CD4-positive, CD25-positive, alpha-beta regulatory T cell (primary cell): ENCODE measurements at regions not wholly inside any gene's neighbourhood (a gene's known extent, or its start where the extent isn't known, plus 50 kb on each side); places are given as distances from the start of the nearest gene placed in this dataset.
"Not testable (repeated sequence)": the region's sequence is repeated elsewhere in the genome, so short reads cannot be mapped to it uniquely, and the experiment has no call there.

Source experiments
- ATAC-seq, 2 donors: fragments of 150-1000 bp; cut with Tn5 transposase; one replicate each; pipeline ENCODE4 v1.10.0; 2021; ENCODE audit warnings: low read depth in 2 of 2, moderate number of reproducible peaks in 2 of 2, moderate library complexity in 1 of 2
- DNase-seq, 3 donors: peaks; one replicate each; pipeline versions ENCODE4 v3.0.0 to v3.0.0-alpha.2; 2012 to 2022; ENCODE audit warnings: mixed read lengths in 1 of 3
- H3K27ac ChIP-seq: one replicate; pipeline ENCODE4 v1.7.0; 2013; ENCODE audit warnings: mild to moderate bottlenecking, low read length; ENCODE audit not compliant: insufficient read depth, poor library complexity, severe bottlenecking
- H3K27me3 ChIP-seq: one replicate; pipeline ENCODE4 v1.7.0; 2013; ENCODE audit warnings: low read length; ENCODE audit not compliant: control insufficient read depth, insufficient read depth
- H3K36me3 ChIP-seq: one replicate; pipeline ENCODE4 v1.7.0; 2013; ENCODE audit warnings: mild to moderate bottlenecking, low read length, moderate library complexity; ENCODE audit not compliant: control insufficient read depth, insufficient read depth
- H3K4me1 ChIP-seq: 2 replicates; pipeline ENCODE4 v1.7.0; 2013; ENCODE audit warnings: mild to moderate bottlenecking, low read length; ENCODE audit not compliant: insufficient read depth, control insufficient read depth, poor library complexity, severe bottlenecking
- H3K4me3 ChIP-seq: one replicate; pipeline ENCODE4 v1.7.0; 2013; ENCODE audit warnings: low read depth, mild to moderate bottlenecking, low read length, moderate library complexity
- H3K9me3 ChIP-seq, 2 experiments: 1 replicate in 1 of 2; 2 replicates in 1 of 2; pipeline ENCODE4 v1.7.0; 2013; ENCODE audit warnings: low read length in 2 of 2, mild to moderate bottlenecking in 1 of 2, moderate library complexity in 1 of 2; ENCODE audit not compliant: control insufficient read depth in 2 of 2
- H3K27ac Mint-ChIP-seq, 3 donors: one replicate each; pipeline ENCODE4 v1.8.0; 2020 to 2022; ENCODE audit warnings: mild to moderate bottlenecking in 3 of 3, mixed read lengths in 3 of 3, moderate library complexity in 2 of 3
- H3K27me3 Mint-ChIP-seq: one replicate; pipeline ENCODE4 v1.8.0; 2022; ENCODE audit warnings: mild to moderate bottlenecking, mixed read lengths
- H3K36me3 Mint-ChIP-seq: one replicate; pipeline ENCODE4 v1.8.0; 2020; ENCODE audit warnings: mixed read lengths
- H3K4me1 Mint-ChIP-seq, 4 donors: one replicate each; pipeline ENCODE4 v1.8.0; 2020 to 2022; ENCODE audit warnings: mixed read lengths in 4 of 4, mild to moderate bottlenecking in 1 of 4
- H3K4me3 Mint-ChIP-seq, 4 donors: one replicate each; pipeline ENCODE4 v1.8.0; 2020 to 2022; ENCODE audit warnings: mild to moderate bottlenecking in 4 of 4, mixed read lengths in 4 of 4, moderate library complexity in 3 of 4
- H3K9me3 Mint-ChIP-seq, 7 donors: one replicate each; pipeline ENCODE4 v1.8.0; 2020 to 2022; ENCODE audit warnings: mixed read lengths in 7 of 7, mild to moderate bottlenecking in 3 of 7, moderate library complexity in 2 of 7

DNA sequence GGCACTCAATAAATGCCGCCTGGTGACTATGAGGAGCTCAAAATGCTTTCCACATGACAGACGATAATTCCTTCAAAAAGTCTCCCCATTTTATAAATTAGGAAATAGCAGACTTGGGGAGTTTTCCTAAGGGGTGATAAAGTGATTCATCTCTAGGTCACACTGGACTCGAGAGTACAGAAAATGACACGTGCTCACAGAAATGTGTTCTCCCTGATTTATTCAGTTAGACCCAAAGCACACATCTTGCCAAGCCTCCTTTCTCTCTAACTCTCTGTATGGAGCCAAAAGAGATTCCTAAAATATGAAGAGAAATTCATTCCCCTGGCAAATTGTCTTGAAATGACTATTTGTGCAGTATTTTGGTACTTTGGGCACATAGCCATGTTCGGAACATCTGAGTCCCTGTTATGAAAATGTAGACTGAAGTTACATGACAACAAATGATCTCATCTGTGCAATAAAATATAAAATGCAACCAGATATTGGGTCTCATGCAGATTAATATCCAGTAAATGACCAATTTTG is 381.1 kb downstream of the TFAP2B start:
- H3K36me3 Mint-ChIP-seq: no peaks in the 10 kb centered on the region
- Histone ChIP-seq H3K36me3 (no peaks in the 10 kb centered on the region), H3K27ac (no peak overlapping the region), H3K4me3 (no peak overlapping the region), H3K27me3 (no peaks in the 10 kb centered on the region), H3K9me3 (no peaks in the 10 kb centered on the region), H3K4me1 (no peaks in the 10 kb centered on the region)
- no peak for ATAC-seq
- H3K4me3 Mint-ChIP-seq: no peak overlapping the region
- DNase-seq: no peak
- no peaks in the 10 kb centered on the region for H3K27me3 Mint-ChIP-seq
- no peak overlapping the region for H3K27ac Mint-ChIP-seq
- H3K4me1 Mint-ChIP-seq: no peaks in the 10 kb centered on the region
- H3K9me3 Mint-ChIP-seq: peaks cover 0 to 1% (median 0%) of the 10 kb centered on the region in 7 donors

DNA sequence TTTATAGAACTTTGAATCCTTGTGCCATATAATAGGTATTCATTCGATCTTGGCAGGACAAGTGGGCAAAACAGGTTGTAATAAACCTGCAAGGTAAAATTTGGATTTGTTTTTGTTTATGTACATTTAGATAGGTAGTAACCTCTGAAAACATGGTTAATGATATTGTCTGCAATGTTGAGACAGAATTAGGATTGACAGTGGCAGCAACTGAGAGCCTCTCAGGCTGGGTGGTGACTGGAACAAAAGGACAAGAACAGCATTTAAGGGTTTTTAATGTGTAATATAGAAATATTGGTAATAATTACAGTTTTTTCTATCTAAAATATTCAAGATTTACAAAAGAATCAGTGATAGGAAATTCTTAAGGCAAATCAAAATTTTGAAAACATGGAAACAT is 382.0 kb downstream of the TFAP2B start:
- Mint-ChIP-seq H3K4me3 (no peak overlapping the region), H3K27ac (no peak overlapping the region), H3K36me3 (no peaks in the 10 kb centered on the region), H3K27me3 (no peaks in the 10 kb centered on the region), H3K4me1 (no peaks in the 10 kb centered on the region), H3K9me3 (peaks cover 0 to 1% (median 0%) of the 10 kb centered on the region in 7 donors)
- Histone ChIP-seq H3K27me3 (no peaks in the 10 kb centered on the region), H3K4me3 (no peak overlapping the region), H3K27ac (no peak overlapping the region), H3K4me1 (no peaks in the 10 kb centered on the region), H3K9me3 (no peaks in the 10 kb centered on the region), H3K36me3 (no peaks in the 10 kb centered on the region)
- ATAC-seq: no peak
- DNase-seq: no peak

DNA sequence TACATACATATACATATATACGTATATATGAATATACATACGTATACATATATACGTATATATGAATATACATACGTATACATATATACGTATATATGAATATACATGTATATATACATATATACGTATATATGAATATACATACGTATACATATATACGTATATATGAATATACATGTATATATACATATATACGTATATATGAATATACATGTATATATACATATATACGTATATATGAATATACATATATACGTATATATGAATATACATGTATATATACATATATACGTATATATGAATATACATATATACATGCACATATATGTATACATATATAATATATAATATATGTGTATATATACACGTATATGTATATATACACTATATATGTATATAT is 384.0 kb downstream of the TFAP2B start:
- H3K27ac Mint-ChIP-seq, ATAC-seq, H3K9me3 Mint-ChIP-seq: not testable (repeated sequence)

DNA sequence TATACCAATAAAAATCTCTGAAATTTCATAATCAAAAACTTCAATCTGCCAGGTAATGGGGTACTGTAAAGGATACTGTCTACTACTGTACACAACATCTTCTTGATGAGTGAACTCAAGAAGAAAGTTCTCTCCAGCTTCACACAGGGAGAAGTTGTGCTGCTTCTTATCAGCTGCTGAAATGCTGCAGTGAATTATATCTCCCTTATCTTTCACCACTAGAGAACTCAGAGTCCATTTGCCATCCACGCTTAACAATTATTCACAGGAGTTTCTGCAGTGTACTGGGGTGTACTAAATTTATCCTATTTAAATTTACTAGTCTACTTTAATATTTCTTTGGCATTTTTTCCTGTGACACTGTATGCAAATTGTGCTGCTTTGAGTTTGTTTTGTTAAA is 384.8 kb downstream of the TFAP2B start:
- Mint-ChIP-seq H3K27me3 (no peaks in the 10 kb centered on the region), H3K4me1 (no peaks in the 10 kb centered on the region), H3K36me3 (no peaks in the 10 kb centered on the region), H3K9me3 (peaks cover 0 to 5% (median 1%) of the 10 kb centered on the region in 7 donors), H3K27ac (peak overlapping the region in 1 of 3 donors; percentile 20), H3K4me3 (no peak overlapping the region)
- H3K36me3 ChIP-seq: no peaks in the 10 kb centered on the region
- no peaks in the 10 kb centered on the region for H3K27me3 ChIP-seq
- no peaks in the 10 kb centered on the region for H3K9me3 ChIP-seq
- no peak overlapping the region for H3K27ac ChIP-seq
- H3K4me1 ChIP-seq: no peaks in the 10 kb centered on the region
- ATAC-seq (no peak), DNase-seq (no peak)
- H3K4me3 ChIP-seq: no peak overlapping the region

More for the DNA sequence above, 384.0 kb downstream of the TFAP2B start:
- H3K27me3 ChIP-seq, H3K36me3 ChIP-seq, H3K27ac ChIP-seq, H3K36me3 Mint-ChIP-seq, H3K4me3 ChIP-seq, DNase-seq, H3K4me1 Mint-ChIP-seq, H3K27me3 Mint-ChIP-seq, H3K4me1 ChIP-seq, H3K4me3 Mint-ChIP-seq, H3K9me3 ChIP-seq: not testable (repeated sequence)

DNA sequence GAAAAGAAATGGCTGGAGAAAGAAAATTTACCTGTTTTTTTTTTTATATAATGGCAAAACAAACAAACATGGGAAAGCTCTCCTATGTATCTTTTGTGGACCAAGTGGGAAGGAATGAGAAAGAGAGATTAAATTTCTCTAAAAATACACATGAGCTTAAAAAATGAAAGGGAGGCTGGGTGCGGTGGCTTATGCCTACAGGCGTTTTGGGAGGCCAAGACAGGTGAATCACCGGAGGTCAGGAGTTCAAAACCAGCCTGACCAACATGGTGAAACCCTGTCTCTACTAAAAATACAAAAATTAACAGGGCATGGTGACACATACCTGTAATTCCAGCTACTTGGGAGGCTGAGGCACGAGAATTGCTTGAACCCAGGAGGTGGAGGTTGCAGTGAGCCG is 388.0 kb downstream of the TFAP2B start:
- H3K27ac ChIP-seq, H3K36me3 ChIP-seq, ATAC-seq, H3K27me3 ChIP-seq, H3K27me3 Mint-ChIP-seq, H3K4me3 ChIP-seq, H3K4me3 Mint-ChIP-seq, H3K36me3 Mint-ChIP-seq, H3K4me1 ChIP-seq, DNase-seq, H3K9me3 ChIP-seq, H3K4me1 Mint-ChIP-seq, H3K9me3 Mint-ChIP-seq, H3K27ac Mint-ChIP-seq: not testable (repeated sequence)

DNA sequence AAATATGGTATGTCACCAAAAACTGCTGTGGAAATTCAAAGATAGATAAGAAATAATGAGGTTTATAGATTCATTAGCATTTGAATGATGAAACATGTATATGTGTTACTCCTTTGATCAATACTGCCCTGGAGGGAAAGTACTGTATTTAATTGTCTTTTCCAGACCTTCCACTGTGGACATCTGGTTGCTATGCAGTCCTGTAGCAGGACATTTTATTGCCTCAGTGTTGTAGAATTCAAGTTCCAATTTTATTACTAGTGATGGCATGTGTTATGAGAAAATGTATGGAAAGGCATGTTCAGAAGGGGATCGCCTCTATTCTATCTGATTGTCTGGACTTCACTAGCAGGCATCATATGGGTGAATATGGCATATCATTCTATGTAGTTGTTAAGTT is 391.0 kb downstream of the TFAP2B start:
- Histone ChIP-seq H3K27me3 (no peaks in the 10 kb centered on the region), H3K27ac (no peak overlapping the region), H3K9me3 (no peaks in the 10 kb centered on the region), H3K4me1 (no peaks in the 10 kb centered on the region), H3K4me3 (no peak overlapping the region), H3K36me3 (no peaks in the 10 kb centered on the region)
- no peak overlapping the region for H3K27ac Mint-ChIP-seq
- H3K27me3 Mint-ChIP-seq: no peaks in the 10 kb centered on the region
- DNase-seq (no peak), ATAC-seq (no peak)
- no peaks in the 10 kb centered on the region for H3K36me3 Mint-ChIP-seq
- H3K4me3 Mint-ChIP-seq: no peak overlapping the region
- no peaks in the 10 kb centered on the region for H3K4me1 Mint-ChIP-seq
- peaks cover 0 to 5% (median 0%) of the 10 kb centered on the region in 7 donors for H3K9me3 Mint-ChIP-seq

DNA sequence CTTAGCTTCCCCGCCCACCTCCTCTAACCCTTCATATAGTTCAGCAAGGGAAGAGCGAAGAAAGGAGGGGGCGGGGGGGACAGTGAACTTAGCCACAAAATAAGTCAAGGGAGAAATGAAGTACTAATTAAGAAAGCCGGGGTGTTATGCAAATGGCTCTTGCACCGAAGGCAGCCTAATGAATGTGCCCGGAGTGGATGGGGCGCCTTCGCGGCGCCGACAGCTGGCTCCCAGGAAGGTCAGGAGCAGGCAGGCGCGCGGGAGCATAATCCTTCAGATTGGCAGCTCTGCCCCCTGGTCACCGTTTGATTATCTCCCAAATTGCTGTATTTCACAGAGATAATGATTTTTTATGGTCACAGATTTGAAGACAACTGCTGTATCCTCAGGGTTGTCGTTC is 395.1 kb downstream of the TFAP2B start:
- Mint-ChIP-seq H3K27me3 (no peaks in the 10 kb centered on the region), H3K4me3 (no peak overlapping the region), H3K4me1 (no peaks in the 10 kb centered on the region), H3K9me3 (peaks cover 0 to 5% (median 2%) of the 10 kb centered on the region in 7 donors), H3K36me3 (no peaks in the 10 kb centered on the region), H3K27ac (no peak overlapping the region)
- no peak overlapping the region for H3K4me3 ChIP-seq
- no peaks in the 10 kb centered on the region for H3K4me1 ChIP-seq
- H3K36me3 ChIP-seq: no peaks in the 10 kb centered on the region
- H3K27me3 ChIP-seq: no peaks in the 10 kb centered on the region
- no peaks in the 10 kb centered on the region for H3K9me3 ChIP-seq
- ATAC-seq (no peak), DNase-seq (no peak)
- no peak overlapping the region for H3K27ac ChIP-seq

DNA sequence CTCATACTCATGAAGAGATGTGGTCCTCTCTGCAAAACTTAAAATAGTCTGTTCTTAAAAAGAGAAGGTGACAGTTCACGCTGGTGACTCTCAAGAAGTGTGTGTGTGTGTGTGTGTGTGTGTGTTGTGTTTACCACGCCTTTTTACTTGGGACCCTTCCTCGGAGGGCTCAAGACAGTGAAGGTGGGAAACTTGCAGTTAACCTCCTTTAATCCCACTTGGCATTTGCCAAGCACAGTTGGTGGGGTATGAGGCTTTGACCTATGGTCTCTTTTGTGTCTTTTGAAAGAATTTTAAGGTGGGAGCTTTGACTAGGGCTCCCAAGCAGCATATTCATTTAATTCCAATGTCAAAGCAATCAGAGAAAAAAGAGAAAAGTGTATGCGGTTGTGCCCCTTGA is 395.8 kb downstream of the TFAP2B start:
- Mint-ChIP-seq H3K27me3 (no peaks in the 10 kb centered on the region), H3K9me3 (peaks cover 0 to 5% (median 2%) of the 10 kb centered on the region in 7 donors), H3K36me3 (no peaks in the 10 kb centered on the region)

More for the DNA sequence above, 395.8 kb downstream of the TFAP2B start:
- Mint-ChIP-seq H3K4me3 (no peak overlapping the region), H3K4me1 (no peaks in the 10 kb centered on the region), H3K27ac (no peak overlapping the region)
- ATAC-seq: no peak
- Histone ChIP-seq H3K4me3 (no peak overlapping the region), H3K27me3 (no peaks in the 10 kb centered on the region), H3K27ac (no peak overlapping the region), H3K9me3 (no peaks in the 10 kb centered on the region), H3K4me1 (no peaks in the 10 kb centered on the region), H3K36me3 (no peaks in the 10 kb centered on the region)
- DNase-seq: peak in 1 of 3 donors; percentile 0
